Smooth muscle cell (in vitro differentiated cells): ENCODE measurements at regions not wholly inside any gene's neighbourhood (a gene's known extent, or its start where the extent isn't known, plus 50 kb on each side); places are given as distances from the start of the nearest gene placed in this dataset. TPM values are rescaled to one million over a fixed set of nuclear protein-coding genes. Genes with fewer than 3 reads are reported as not detected.

Source experiments
- DNase-seq: peaks from one replicate; lab custom pipeline; 2025; ENCODE audit not compliant: unreplicated experiment; lab: John Stamatoyannopoulos, UW
- H2AFZ ChIP-seq: fragments of 200-600 bp; sonication (generic); 2 replicates; pipeline ENCODE4 v1.6.0; 2016; ENCODE audit warnings: antibody characterized with exemption, low read depth, mild to moderate bottlenecking
- H3F3A ChIP-seq: fragments of 200-600 bp; sonication (generic); 2 replicates; pipeline ENCODE4 v1.6.0; 2017; ENCODE audit warnings: antibody characterized with exemption, low read depth
- H3K27ac ChIP-seq: fragments of 200-600 bp; sonication (generic); 2 replicates; pipeline ENCODE4 v1.5.1; 2016; ENCODE audit warnings: low read depth, mild to moderate bottlenecking
- H3K27me3 ChIP-seq: fragments of 200-600 bp; sonication (generic); 2 replicates; pipeline ENCODE4 v1.6.1; 2016; ENCODE audit warnings: low read depth, mild to moderate bottlenecking
- H3K36me3 ChIP-seq: fragments of 200-600 bp; sonication (generic); 2 replicates; pipeline ENCODE4 v1.5.1; 2016; ENCODE audit warnings: low read depth
- H3K4me1 ChIP-seq: fragments of 200-600 bp; sonication (generic); 2 replicates; pipeline ENCODE4 v1.5.1; 2016; ENCODE audit warnings: low read depth
- H3K4me2 ChIP-seq: fragments of 200-600 bp; sonication (generic); 2 replicates; pipeline ENCODE4 v1.6.0; 2016; ENCODE audit warnings: mild to moderate bottlenecking
- H3K4me3 ChIP-seq: fragments of 200-600 bp; sonication (generic); 2 replicates; pipeline ENCODE4 v1.5.1; 2016; ENCODE audit warnings: mild to moderate bottlenecking
- H3K79me2 ChIP-seq: fragments of 200-600 bp; sonication (generic); 2 replicates; pipeline ENCODE4 v1.6.0; 2016; ENCODE audit warnings: low read depth, mild to moderate bottlenecking
- H3K9ac ChIP-seq: fragments of 200-600 bp; sonication (generic); 2 replicates; pipeline ENCODE4 v1.6.0; 2016; ENCODE audit warnings: low read depth
- H3K9me3 ChIP-seq: fragments of 200-600 bp; sonication (generic); replicated peaks from 2 replicates; pipeline ENCODE4 v1.5.1; 2016; ENCODE audit warnings: low read depth
- H4K20me1 ChIP-seq: fragments of 200-600 bp; sonication (generic); 2 replicates; pipeline ENCODE4 v1.6.0; 2016; ENCODE audit warnings: low read depth
- CTCF ChIP-seq: fragments of 200-600 bp; sonication (generic); IDR thresholded peaks from 2 replicates; pipeline ENCODE4 v1.5.1; 2017; ENCODE audit warnings: borderline replicate concordance, mild to moderate bottlenecking, antibody characterized with exemption; ENCODE audit not compliant: insufficient read depth, poor library complexity, severe bottlenecking
- WGBS: methylation state at CpG from one replicate; pipeline ENCODE4 v1.1.7; 2016; ENCODE audit warnings: low lambda C conversion rate; 5-methylcytosine and 5-hydroxymethylcytosine counted together
- small RNA-seq: library from RNA; depleted of rRNA; stranded (forward); fragments of <200 nt; gene quantifications from one replicate; pipeline ENCODE3, GENCODE V24; 2014

- Histone ChIP-seq H3K4me2 (no peak overlapping the region), H4K20me1 (peaks cover 4% of the 10 kb centered on the region), H3F3A (peaks cover 14% of the 10 kb centered on the region), H2AFZ (no peak overlapping the region), H3K4me1 (no peaks in the 10 kb centered on the region), H3K4me3 (no peak overlapping the region), H3K27me3 (no peaks in the 10 kb centered on the region), H3K27ac (peak overlapping the region; percentile 6), H3K9me3 (no peaks in the 10 kb centered on the region), H3K79me2 (peaks cover 35% of the 10 kb centered on the region), H3K36me3 (no peaks in the 10 kb centered on the region), H3K9ac (no peak overlapping the region)
- no peak for DNase-seq
- 90% methylated on average over 5 of the region's 5 CpGs for WGBS
- no peak for TF ChIP-seq CTCF
These were observed 196.6 kb downstream of the RAB11FIP4 start for GRCh38 chr17:31588034-31588433.

Small RNA genes in the stretch of these regions (small RNA-seq; reads per million reads assigned to genes)
- not detected for gene AC007923.3
- not detected for gene RNU6-1134P
